ENCODE measurements at regions not wholly inside any gene's neighbourhood (a gene's known extent, or its start where the extent isn't known, plus 50 kb on each side); places are given as distances from the start of the nearest gene placed in this dataset.

DNA sequence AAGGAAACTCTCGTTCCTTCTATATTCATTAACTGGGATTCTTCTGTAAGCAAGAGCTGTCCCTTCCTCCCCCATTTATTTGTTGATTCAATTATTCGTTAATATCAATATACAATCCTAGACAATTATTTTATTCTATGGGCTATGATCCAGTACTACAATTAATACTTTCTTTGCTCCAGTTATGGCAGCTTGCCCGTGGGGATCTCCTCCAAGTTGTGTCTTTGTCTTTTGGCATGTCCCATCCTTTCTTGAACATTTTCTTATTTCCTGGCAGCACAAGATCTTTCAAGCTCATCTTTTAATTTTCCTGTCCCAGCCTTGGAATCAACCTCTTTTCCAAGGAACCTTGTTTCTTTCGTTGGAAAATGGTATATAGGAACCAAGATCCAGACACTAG is 249.3 kb downstream of the GAS1 start:
- DNase-seq (ENCODE audit: low read depth), result no peak

DNA sequence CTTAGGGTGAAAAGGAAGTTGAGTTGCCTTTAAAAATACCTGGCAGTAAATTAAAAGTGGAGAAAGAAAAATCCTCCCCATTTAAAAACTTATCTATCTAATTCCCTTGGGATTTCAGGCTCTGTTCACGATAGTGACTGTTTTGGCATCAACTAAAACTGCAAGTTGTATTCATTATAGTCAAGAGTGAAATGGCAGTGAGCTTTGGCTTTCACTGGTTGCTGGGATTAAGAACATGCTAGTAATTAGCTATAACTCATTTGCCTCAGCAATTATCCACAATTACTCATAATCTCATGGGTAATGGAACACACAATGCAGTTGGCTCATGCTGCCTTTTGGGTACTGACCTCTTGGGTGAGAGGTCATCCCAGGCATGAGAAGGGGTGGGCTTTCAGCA is 250.1 kb downstream of the GAS1 start:
- DNase-seq (ENCODE audit: low read depth), result no peak

DNA sequence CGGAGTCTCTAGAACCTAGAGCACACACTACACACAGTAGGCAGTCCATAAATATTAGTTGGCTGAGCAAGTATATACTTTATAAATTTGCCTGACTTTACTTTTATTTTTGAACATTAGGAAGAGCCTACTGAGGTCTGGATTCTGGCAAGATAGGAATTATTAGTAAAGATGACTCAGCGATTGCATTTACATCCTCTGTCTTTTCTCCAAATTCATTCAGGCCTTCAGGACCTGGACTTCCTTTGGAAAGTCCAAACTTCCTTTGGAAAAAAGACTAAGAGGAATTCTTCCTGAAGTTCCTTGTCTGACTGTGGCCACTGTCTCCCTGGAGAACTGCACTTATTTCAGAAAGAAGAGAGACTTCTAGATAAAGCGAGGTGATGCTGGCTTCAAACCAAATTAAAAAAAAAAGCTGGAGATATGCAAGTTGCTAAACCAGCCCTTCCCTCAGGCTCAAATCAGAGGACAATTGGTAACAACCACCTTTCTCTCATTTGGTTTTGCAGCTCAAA is 251.3 kb downstream of the GAS1 start:
- DNase-seq (ENCODE audit: low read depth), result no peak

GRCh38 chr9:86690034-86690433 is 257.3 kb downstream of the GAS1 start:
- no peak for DNase-seq (ENCODE audit: low read depth)

DNA sequence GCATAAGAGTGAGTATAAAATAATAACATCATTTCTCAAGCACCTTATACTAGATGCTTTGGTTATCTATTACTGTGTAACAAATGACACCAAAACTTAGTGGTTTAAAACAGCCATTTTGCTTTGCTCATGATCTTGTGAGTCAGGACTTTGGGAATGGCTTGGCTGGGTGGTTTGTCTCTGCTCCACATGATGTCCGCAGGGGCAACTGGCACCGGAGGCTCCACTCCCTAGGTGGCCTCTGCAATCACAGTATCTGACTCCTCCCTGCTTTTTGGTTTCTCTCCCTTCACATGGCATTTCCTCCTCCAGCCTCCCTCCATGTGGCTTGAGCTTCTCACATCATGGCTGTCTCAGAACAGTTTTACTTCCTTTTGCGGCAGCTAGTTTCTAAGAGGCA is 259.5 kb downstream of the GAS1 start:
- DNase-seq (ENCODE audit: low read depth), result no peak

- DNase-seq (ENCODE audit: low read depth), result no peak
Observed at GRCh38 chr9:86685556-86685955, 261.8 kb downstream of the GAS1 start.

GRCh38 chr9:86684148-86684547 is 263.2 kb downstream of the GAS1 start:
- DNase-seq (ENCODE audit: low read depth), result no peak

GRCh38 chr9:86682240-86682639 is 265.1 kb downstream of the GAS1 start:
- DNase-seq (ENCODE audit: low read depth), result no peak

DNA sequence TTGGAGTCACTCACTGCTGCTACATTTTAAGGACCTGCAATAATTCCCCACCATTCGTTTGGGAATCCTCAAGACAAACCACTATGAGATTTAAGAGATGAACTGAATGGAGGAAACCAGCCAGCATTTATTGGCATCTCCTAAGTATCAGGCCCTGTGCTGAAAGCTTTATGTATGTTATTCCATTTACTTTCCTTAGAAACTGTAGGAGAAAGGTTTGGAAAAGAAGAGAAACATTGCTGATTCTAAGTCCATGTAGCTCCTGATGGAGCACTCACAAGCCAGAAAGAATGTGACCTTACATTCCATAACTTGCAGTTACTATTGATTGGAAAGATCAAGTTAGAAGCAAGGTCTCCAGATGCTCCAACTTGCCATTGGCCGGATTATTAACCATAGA is 267.4 kb downstream of the GAS1 start:
- no peak for DNase-seq (ENCODE audit: low read depth)

DNA sequence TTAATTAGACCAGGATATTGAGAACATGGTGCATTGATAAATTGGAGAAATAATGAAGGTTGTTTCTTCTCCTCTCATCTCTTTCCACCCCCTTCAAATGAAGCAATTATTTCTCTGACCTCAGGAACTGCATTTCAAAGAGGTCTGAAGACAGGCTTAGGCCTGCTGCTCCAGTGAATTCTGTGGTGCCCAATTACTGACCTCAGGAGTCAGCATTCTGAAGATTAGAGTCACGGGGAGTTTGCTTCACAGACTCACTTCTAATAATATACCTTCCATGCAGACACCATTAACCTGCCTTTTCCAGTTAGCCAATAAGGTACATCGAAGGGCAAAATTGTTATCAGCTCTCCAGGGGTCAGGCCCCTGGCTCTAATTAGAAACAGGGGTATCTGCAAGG is 270.9 kb downstream of the GAS1 start:
- no peak for DNase-seq (ENCODE audit: low read depth)

DNA sequence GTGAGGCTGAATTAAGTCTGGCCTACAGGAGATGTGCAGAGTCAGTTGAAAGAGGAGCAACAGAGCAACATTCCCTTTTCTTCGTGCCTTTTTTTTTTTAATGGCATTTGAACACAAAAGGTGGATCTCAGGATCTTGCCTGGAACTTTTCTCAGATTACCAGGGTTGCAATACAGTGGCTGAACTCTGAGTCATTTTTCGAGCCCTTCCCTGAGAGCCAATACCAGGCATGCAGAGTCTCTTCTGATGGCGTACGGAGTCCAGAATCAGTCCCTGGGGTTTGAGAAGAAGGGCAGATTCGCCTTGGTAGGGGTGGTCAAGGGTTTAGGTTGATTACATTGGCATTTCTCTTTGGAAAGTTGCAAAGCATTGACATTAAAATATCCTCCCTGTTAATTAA is 271.5 kb downstream of the GAS1 start:
- DNase-seq (ENCODE audit: low read depth), result no peak

DNA sequence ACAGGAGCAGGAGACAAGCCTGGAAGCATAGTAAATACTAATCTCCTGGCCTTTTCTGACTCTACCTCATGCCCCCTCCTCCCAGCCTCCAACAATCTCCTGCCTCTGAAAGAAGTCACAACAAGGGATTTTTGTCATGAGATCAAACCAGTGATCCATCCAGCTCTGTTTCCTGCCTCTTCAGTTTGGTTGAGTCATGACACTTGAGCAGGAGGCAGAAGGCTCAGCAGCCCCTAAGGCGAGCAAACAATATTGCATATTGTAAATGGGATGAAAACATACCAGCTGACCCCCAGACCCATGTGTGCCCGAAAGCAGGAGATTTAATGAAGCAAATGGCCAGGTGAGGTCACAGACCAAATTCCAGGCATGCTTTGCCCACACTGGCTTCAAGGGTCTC is 272.8 kb downstream of the GAS1 start:
- no peak for DNase-seq (ENCODE audit: low read depth)

DNA sequence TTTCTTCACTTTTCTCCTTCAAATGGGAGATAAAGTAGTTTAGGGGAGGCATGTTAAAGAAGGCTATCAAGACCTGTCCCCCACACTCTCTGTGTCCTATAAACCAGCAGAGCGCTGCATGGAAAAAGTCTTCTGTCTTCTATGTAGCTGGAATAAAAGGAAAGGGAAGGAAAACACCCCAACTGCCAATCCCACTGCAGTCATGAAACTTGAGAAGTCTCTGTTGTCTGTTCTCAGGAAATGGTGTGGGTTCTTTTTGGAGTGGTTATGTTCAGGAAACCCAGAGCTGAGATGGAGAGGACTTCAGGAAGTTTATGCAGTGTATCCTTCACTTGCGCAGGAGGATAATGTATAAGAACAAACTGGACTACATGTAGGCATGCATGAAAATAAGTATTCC is 274.3 kb downstream of the GAS1 start:
- no peak for DNase-seq (ENCODE audit: low read depth)

- DNase-seq (ENCODE audit: low read depth), result no peak
Observed at GRCh38 chr9:86672301-86672700, 275.0 kb downstream of the GAS1 start.

GRCh38 chr9:86671018-86671417 is 276.3 kb downstream of the GAS1 start:
- DNase-seq (ENCODE audit: low read depth), result no peak

GRCh38 chr9:86670536-86670935 is 276.8 kb downstream of the GAS1 start:
- DNase-seq (ENCODE audit: low read depth), result no peak

GRCh38 chr9:86670076-86670475 is 277.2 kb downstream of the GAS1 start:
- DNase-seq (ENCODE audit: low read depth), result no peak

DNA sequence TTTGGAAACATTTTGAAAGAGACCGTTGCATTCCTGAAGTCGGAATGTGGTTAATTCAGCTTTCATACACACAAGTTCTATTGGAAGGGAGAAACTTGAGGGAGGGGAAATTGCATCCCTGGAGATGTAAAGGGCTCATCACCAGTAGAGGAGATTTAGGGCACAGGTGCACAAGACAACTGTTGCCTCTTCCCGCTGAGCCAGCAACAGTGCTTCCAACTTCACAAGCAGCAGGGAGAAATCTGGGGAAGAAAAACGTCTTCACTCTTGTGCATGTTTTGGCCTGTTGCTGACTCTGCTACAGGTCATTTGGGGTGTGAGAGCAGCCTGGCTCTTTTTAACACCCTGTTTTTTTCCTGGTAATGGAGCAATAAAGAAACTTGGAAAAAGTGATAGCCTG is 277.9 kb downstream of the GAS1 start:
- DNase-seq (ENCODE audit: low read depth), result no peak

GRCh38 chr9:86668488-86668887 is 278.8 kb downstream of the GAS1 start:
- DNase-seq (ENCODE audit: low read depth), result no peak

GRCh38 chr9:86667307-86667706 is 280.0 kb downstream of the GAS1 start:
- DNase-seq (ENCODE audit: low read depth), result peak; percentile 89

GRCh38 chr9:86665416-86665815 is 281.9 kb downstream of the GAS1 start:
- no peak for DNase-seq (ENCODE audit: low read depth)

- DNase-seq (ENCODE audit: low read depth), result no peak
Observed at GRCh38 chr9:86664603-86665002, 282.7 kb downstream of the GAS1 start.

DNA sequence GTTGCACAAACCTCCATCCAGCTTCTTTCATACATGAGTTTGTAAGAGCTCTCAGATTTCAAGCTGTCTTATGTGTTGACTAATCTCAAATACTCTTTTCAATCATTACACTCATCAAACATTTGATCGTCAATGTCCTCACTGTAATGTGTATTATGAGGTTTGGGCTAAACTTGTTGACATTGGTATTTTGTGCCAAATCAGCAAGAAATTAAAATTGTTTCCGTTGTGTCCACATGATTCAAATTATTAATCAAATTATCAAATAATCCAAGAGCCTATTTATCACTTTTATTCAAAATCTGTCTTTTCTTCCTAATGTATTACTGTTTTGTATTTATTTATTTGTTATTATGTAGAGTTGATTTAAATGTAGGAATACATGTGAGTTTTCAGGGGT is 283.4 kb downstream of the GAS1 start:
- no peak for DNase-seq (ENCODE audit: low read depth)

DNA sequence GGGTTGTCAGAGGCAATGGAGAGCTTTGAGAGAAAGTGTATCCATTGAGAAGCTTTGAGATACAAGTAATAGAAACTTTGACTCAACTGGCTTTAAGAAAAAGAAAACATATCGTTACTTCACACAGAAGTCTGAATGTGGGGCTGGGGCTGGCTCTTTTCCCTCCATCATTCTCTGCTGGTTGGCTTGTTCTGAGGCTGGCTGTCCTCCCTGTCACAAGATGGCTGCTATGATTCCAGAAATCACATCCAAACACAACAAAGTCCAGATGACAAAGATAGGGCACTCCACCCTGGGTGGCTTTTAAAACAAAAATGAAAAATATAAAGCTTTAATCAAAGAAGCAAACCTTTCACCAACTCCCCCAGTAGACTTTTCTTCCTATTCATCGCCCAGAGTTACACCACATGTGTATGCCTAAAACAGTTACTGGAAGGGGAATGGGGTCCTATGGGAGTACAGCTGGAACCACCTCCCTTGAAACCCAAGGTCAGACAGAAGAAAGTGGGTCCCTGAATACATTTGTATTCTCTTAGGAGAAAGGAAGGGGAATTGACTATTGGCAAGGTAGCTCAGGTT is 284.3 kb downstream of the GAS1 start:
- no peak for DNase-seq (ENCODE audit: low read depth)

All from LHCN-M2 (cell line).